ENCODE measurements at regions not wholly inside any gene's neighbourhood (a gene's known extent, or its start where the extent isn't known, plus 50 kb on each side); places are given as distances from the start of the nearest gene placed in this dataset.

DNA sequence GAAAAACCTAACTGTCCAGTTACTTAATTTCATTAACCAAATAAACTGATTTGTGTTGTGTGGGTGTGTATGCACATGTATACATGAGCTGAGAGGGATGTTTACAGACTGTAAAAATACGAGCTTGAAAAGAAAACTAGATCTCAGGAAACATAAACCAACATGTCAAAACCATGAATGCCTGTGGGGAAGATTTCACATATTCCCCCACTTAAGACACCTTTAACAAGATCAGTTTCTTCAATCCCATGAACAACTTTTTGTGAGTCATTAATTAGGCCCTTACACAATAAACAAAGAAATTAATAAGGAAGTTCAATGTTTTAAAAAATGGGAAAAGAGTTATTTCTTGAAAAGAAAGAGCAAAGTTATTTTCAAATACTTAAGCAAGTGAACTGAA lies 170.8 kb downstream of the ZNF674 start:
- Histone ChIP-seq H3K4me3 (ENCODE audit: low read depth in 1 of 2, low read length in 2 of 2) (no peak overlapping the region), H3K9me3 (ENCODE audit: control insufficient read depth in 1 of 2, low read length in 2 of 2) (no peaks in the 10 kb centered on the region), H3K36me3 (ENCODE audit: control insufficient read depth in 1 of 2, insufficient read depth in 2 of 2, low read length in 2 of 2) (no peaks in the 10 kb centered on the region), H3K9ac (ENCODE audit: low read depth in 1 of 2, low read length in 2 of 2) (no peak overlapping the region), H3K27me3 (ENCODE audit: control insufficient read depth in 1 of 2, insufficient read depth in 2 of 2, low read length in 2 of 2) (no peaks in the 10 kb centered on the region), H3K27ac (ENCODE audit: low read depth, low read length) (no peak overlapping the region), H3K4me1 (ENCODE audit: control insufficient read depth in 1 of 2, insufficient read depth in 2 of 2, low read length in 2 of 2) (no peaks in the 10 kb centered on the region)

DNA sequence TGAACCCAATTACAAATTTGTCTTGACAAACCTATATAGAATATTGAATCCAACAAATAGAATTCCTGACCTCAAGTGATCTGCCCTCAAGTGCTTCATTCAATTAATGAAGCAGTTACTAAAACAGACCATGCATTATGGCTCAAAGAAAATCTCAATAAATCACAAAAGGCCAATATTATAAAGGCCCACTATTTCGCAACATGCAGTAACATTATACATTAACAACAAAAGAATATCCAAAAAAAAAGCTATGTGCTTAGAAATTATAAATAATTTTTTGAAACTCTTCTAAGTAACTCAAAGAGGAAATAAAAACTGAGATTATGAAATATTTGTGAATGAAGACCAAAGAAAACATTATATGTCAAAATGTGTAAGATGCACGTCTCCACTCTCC lies 177.7 kb downstream of the ZNF674 start:
- no peaks in the 10 kb centered on the region for H3K27me3 ChIP-seq (ENCODE audit: control insufficient read depth in 1 of 2, insufficient read depth in 2 of 2, low read length in 2 of 2)
- no peaks in the 10 kb centered on the region for H3K9me3 ChIP-seq (ENCODE audit: control insufficient read depth in 1 of 2, low read length in 2 of 2)

DNA sequence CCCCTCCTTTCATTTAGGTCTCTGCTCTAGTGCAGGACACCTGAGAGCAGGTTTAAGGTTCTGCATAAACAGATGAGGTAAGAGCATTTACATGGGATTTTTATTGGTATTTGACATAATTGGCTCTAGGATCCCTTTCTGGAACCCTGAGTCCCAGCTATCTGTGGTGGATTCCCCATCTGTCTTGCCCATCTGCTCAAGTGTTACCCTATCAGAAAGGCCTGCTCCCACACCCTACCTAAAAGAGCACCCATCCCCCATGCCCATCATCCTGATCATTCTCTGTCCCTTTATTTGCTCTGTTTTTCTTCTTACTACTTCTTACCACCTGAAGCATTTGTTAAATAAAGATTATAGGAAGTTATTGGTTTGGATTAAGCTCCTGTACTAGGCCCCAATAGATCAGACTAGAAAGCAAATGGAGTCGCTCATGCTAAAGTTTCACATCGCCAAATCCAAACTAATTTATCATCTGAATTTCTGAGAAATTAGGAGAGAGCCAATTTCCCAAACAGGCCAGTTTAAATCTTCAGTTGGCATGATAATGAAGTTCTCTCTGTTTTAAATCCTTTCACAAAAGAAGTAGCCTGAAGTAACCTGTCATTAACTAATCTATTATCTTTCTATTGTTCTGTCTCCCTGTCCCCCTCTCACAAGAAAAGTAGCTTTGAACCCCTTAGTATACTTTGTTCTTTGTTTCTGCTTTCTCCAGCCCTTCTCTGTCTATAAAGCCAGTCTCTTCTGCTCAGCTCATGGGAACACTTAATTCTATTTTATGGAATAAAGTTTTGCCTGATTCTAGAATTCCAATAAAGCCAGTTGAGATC lies 178.6 kb downstream of the ZNF674 start:
- no peaks in the 10 kb centered on the region for H3K9me3 ChIP-seq (ENCODE audit: control insufficient read depth in 1 of 2, low read length in 2 of 2)
- no peaks in the 10 kb centered on the region for H3K27me3 ChIP-seq (ENCODE audit: control insufficient read depth in 1 of 2, insufficient read depth in 2 of 2, low read length in 2 of 2)
- H3K27ac ChIP-seq (ENCODE audit: low read depth, low read length): no peak overlapping the region
- H3K4me3 ChIP-seq (ENCODE audit: low read depth in 1 of 2, low read length in 2 of 2): no peak overlapping the region
- H3K9ac ChIP-seq (ENCODE audit: low read depth in 1 of 2, low read length in 2 of 2): no peak overlapping the region
- no peaks in the 10 kb centered on the region for H3K4me1 ChIP-seq (ENCODE audit: control insufficient read depth in 1 of 2, insufficient read depth in 2 of 2, low read length in 2 of 2)
- H3K36me3 ChIP-seq (ENCODE audit: control insufficient read depth in 1 of 2, insufficient read depth in 2 of 2, low read length in 2 of 2): no peaks in the 10 kb centered on the region

More for the DNA sequence above, 177.7 kb downstream of the ZNF674 start:
- no peak overlapping the region for H3K27ac ChIP-seq (ENCODE audit: low read depth, low read length)
- no peak overlapping the region for H3K9ac ChIP-seq (ENCODE audit: low read depth in 1 of 2, low read length in 2 of 2)
- no peaks in the 10 kb centered on the region for H3K4me1 ChIP-seq (ENCODE audit: control insufficient read depth in 1 of 2, insufficient read depth in 2 of 2, low read length in 2 of 2)
- H3K4me3 ChIP-seq (ENCODE audit: low read depth in 1 of 2, low read length in 2 of 2): no peak overlapping the region
- H3K36me3 ChIP-seq (ENCODE audit: control insufficient read depth in 1 of 2, insufficient read depth in 2 of 2, low read length in 2 of 2): no peaks in the 10 kb centered on the region

DNA sequence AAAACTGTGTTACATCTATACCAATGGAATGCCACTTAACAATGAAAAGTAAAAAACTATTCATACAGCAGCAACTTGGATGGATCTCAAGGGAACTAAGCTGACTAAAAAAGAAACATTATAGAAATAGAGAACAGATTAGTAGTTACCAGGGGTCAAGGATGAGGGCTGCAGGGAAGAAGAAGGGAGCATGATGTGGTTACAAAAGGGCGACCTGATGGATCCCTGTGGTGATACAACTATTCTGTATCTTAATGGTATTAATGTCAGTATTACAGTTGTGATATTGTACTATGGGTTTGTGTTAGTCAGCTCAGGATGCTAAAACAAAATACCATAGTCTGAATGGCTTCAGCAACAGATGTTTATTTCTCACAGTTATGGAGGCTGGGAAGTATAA lies 190.7 kb downstream of the ZNF674 start:
- Histone ChIP-seq H3K4me3 (ENCODE audit: low read depth in 1 of 2, low read length in 2 of 2) (no peak overlapping the region), H3K27ac (ENCODE audit: low read depth, low read length) (no peak overlapping the region), H3K36me3 (ENCODE audit: control insufficient read depth in 1 of 2, insufficient read depth in 2 of 2, low read length in 2 of 2) (no peaks in the 10 kb centered on the region), H3K9me3 (ENCODE audit: control insufficient read depth in 1 of 2, low read length in 2 of 2) (peaks cover 0 to 4% of the 10 kb centered on the region in 2 donors), H3K9ac (ENCODE audit: low read depth in 1 of 2, low read length in 2 of 2) (no peak overlapping the region), H3K27me3 (ENCODE audit: control insufficient read depth in 1 of 2, insufficient read depth in 2 of 2, low read length in 2 of 2) (no peaks in the 10 kb centered on the region), H3K4me1 (ENCODE audit: control insufficient read depth in 1 of 2, insufficient read depth in 2 of 2, low read length in 2 of 2) (no peaks in the 10 kb centered on the region)

DNA sequence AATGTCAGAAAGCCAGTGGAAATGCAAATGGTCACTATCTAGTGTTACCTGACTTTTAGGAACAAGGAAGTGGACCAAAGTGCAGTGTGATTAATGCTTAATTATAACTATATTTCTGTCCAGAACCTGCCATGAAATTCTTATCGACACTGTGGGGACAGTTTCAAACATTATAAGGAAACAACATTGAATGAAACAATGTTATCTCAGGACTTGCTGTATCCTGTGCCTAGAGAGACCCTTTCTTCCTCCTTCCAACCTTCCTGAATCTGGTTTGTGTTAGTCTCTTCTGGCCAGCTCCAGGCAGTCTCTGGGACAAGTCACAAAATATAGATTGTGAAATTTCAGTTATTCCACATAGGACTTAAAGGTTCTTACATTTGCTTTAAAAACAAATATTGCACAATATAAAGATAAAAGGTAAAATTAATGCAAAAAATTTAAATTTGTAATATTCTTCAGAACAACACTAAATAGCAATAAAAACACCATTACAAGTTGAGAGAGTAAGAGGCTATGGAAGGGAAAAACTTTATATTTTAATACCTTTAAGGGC lies 203.4 kb downstream of the ZNF674 start:
- Histone ChIP-seq H3K36me3 (ENCODE audit: control insufficient read depth in 1 of 2, insufficient read depth in 2 of 2, low read length in 2 of 2) (no peaks in the 10 kb centered on the region), H3K27ac (ENCODE audit: low read depth, low read length) (no peak overlapping the region), H3K4me1 (ENCODE audit: control insufficient read depth in 1 of 2, insufficient read depth in 2 of 2, low read length in 2 of 2) (no peaks in the 10 kb centered on the region), H3K27me3 (ENCODE audit: control insufficient read depth in 1 of 2, insufficient read depth in 2 of 2, low read length in 2 of 2) (no peaks in the 10 kb centered on the region), H3K9me3 (ENCODE audit: control insufficient read depth in 1 of 2, low read length in 2 of 2) (no peaks in the 10 kb centered on the region), H3K9ac (ENCODE audit: low read depth in 1 of 2, low read length in 2 of 2) (no peak overlapping the region), H3K4me3 (ENCODE audit: low read depth in 1 of 2, low read length in 2 of 2) (no peak overlapping the region)

DNA sequence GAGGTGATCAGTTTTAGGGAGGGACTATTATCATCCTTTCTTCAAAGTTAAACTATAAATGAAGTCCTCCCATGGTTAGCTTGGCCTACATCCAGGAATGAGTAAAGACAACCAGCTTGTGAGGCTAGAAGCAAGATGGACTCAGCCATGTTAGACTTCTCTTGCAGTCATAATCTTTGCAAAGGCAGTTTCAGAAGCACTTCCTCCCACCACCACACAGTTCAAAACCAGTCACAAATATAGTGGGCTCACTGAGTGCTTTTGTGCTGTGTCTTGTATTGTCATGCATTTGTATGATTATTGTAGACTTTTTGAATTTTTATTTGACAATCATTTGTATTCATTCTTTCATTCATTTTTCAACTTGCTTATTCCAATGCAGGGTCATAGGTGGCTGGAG lies 204.5 kb downstream of the ZNF674 start:
- no peaks in the 10 kb centered on the region for H3K27me3 ChIP-seq (ENCODE audit: control insufficient read depth in 1 of 2, insufficient read depth in 2 of 2, low read length in 2 of 2)
- no peaks in the 10 kb centered on the region for H3K9me3 ChIP-seq (ENCODE audit: control insufficient read depth in 1 of 2, low read length in 2 of 2)
- H3K9ac ChIP-seq (ENCODE audit: low read depth in 1 of 2, low read length in 2 of 2): no peak overlapping the region
- no peak overlapping the region for H3K4me3 ChIP-seq (ENCODE audit: low read depth in 1 of 2, low read length in 2 of 2)
- H3K27ac ChIP-seq (ENCODE audit: low read depth, low read length): no peak overlapping the region
- H3K4me1 ChIP-seq (ENCODE audit: control insufficient read depth in 1 of 2, insufficient read depth in 2 of 2, low read length in 2 of 2): no peaks in the 10 kb centered on the region
- no peaks in the 10 kb centered on the region for H3K36me3 ChIP-seq (ENCODE audit: control insufficient read depth in 1 of 2, insufficient read depth in 2 of 2, low read length in 2 of 2)

DNA sequence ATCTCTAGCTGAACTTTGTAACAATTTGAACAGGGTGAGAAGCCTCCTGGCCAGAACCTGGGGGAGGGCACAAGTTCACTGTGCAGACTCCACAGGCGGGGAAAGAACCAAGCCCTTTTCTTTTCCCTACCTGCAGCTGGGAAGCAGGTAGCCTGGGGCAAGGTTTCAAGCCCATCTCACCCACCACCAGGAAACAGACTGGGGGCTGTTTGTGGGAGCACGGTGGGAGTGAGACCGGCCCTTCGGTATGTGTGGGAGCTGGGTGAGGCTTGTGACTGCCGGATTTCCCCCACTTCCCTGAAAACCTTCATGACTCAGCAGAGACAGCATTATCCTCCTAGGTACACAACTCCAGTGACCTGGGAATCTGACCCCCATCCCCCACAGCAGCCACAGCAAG lies 211.7 kb downstream of the ZNF674 start:
- Histone ChIP-seq H3K4me1 (ENCODE audit: control insufficient read depth in 1 of 2, insufficient read depth in 2 of 2, low read length in 2 of 2) (no peaks in the 10 kb centered on the region), H3K36me3 (ENCODE audit: control insufficient read depth in 1 of 2, insufficient read depth in 2 of 2, low read length in 2 of 2) (no peaks in the 10 kb centered on the region), H3K9ac (ENCODE audit: low read depth in 1 of 2, low read length in 2 of 2) (no peak overlapping the region), H3K9me3 (ENCODE audit: control insufficient read depth in 1 of 2, low read length in 2 of 2) (no peaks in the 10 kb centered on the region), H3K27me3 (ENCODE audit: control insufficient read depth in 1 of 2, insufficient read depth in 2 of 2, low read length in 2 of 2) (no peaks in the 10 kb centered on the region), H3K4me3 (ENCODE audit: low read depth in 1 of 2, low read length in 2 of 2) (no peak overlapping the region), H3K27ac (ENCODE audit: low read depth, low read length) (no peak overlapping the region)

DNA sequence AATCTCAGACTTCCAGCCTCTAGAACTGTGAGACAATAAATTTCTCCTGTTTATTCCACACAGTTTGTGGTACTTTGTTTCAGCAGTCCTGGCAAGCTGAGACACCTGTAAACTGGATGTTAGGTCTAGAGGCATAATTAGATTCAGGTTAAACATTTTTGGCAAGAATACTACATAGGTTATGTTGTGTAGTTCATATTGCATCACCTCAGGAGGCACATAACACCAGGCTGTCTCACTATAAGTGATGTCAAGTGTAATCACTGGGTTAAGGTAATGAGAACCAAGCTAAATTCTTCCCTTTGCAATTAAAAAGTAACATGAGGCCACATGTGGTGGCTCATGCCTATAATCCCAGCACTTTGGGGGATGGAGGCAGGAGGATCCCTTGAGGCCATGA lies 214.2 kb downstream of the ZNF674 start:
- Histone ChIP-seq H3K27ac (ENCODE audit: low read depth, low read length) (no peak overlapping the region), H3K9me3 (ENCODE audit: control insufficient read depth in 1 of 2, low read length in 2 of 2) (no peaks in the 10 kb centered on the region), H3K36me3 (ENCODE audit: control insufficient read depth in 1 of 2, insufficient read depth in 2 of 2, low read length in 2 of 2) (no peaks in the 10 kb centered on the region), H3K4me3 (ENCODE audit: low read depth in 1 of 2, low read length in 2 of 2) (no peak overlapping the region), H3K4me1 (ENCODE audit: control insufficient read depth in 1 of 2, insufficient read depth in 2 of 2, low read length in 2 of 2) (peaks cover 4 to 5% of the 10 kb centered on the region in 2 donors), H3K27me3 (ENCODE audit: control insufficient read depth in 1 of 2, insufficient read depth in 2 of 2, low read length in 2 of 2) (no peaks in the 10 kb centered on the region), H3K9ac (ENCODE audit: low read depth in 1 of 2, low read length in 2 of 2) (no peak overlapping the region)

DNA sequence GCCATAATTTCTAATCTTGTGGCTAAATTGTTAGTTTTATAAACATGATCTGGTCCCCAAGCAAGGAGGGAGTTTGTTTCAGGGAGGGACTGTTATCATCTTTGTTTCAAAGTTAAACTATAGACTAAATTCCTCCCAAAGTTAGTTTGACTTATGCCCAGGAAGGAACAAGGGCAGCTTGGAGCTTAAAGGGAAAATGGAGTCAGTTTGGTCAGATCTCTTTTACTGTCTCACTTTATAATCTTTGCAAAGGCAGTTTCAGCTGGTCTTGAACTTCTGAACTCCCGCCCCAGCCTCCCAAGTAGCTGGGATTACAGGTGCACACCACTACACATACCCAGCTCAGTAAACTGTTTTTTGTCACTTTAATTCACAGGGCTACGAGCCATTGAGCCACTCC lies 214.7 kb downstream of the ZNF674 start:
- Histone ChIP-seq H3K9ac (ENCODE audit: low read depth in 1 of 2, low read length in 2 of 2) (no peak overlapping the region), H3K4me3 (ENCODE audit: low read depth in 1 of 2, low read length in 2 of 2) (no peak overlapping the region), H3K36me3 (ENCODE audit: control insufficient read depth in 1 of 2, insufficient read depth in 2 of 2, low read length in 2 of 2) (no peaks in the 10 kb centered on the region), H3K4me1 (ENCODE audit: control insufficient read depth in 1 of 2, insufficient read depth in 2 of 2, low read length in 2 of 2) (peaks cover 8 to 9% of the 10 kb centered on the region in 2 donors), H3K27ac (ENCODE audit: low read depth, low read length) (no peak overlapping the region), H3K9me3 (ENCODE audit: control insufficient read depth in 1 of 2, low read length in 2 of 2) (no peaks in the 10 kb centered on the region), H3K27me3 (ENCODE audit: control insufficient read depth in 1 of 2, insufficient read depth in 2 of 2, low read length in 2 of 2) (no peaks in the 10 kb centered on the region)

DNA sequence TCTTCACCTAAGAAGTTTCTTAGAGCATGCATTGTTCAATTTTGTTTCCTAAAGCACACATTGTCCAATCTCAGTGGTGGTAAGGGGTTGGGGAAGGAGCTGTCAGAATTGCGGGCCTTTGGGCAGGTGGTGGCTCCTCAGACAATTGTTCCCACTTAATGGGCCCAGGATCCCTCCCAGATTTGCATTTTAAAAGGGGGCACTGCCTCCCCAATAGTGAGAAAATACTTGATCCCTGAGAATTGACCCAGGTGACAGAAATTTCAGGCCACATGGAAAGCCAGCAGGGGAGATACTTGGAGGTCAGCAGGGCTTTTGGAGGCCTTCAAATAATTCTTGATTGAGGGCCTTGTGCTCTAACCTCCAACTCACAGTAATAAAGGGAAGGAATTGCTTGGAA lies 217.1 kb downstream of the ZNF674 start:
- no peak overlapping the region for H3K9ac ChIP-seq (ENCODE audit: low read depth in 1 of 2, low read length in 2 of 2)
- H3K9me3 ChIP-seq (ENCODE audit: control insufficient read depth in 1 of 2, low read length in 2 of 2): no peaks in the 10 kb centered on the region
- H3K27ac ChIP-seq (ENCODE audit: low read depth, low read length): no peak overlapping the region
- no peak overlapping the region for H3K4me3 ChIP-seq (ENCODE audit: low read depth in 1 of 2, low read length in 2 of 2)
- no peaks in the 10 kb centered on the region for H3K36me3 ChIP-seq (ENCODE audit: control insufficient read depth in 1 of 2, insufficient read depth in 2 of 2, low read length in 2 of 2)
- H3K27me3 ChIP-seq (ENCODE audit: control insufficient read depth in 1 of 2, insufficient read depth in 2 of 2, low read length in 2 of 2): no peaks in the 10 kb centered on the region
- peaks cover 9 to 14% of the 10 kb centered on the region in 2 donors for H3K4me1 ChIP-seq (ENCODE audit: control insufficient read depth in 1 of 2, insufficient read depth in 2 of 2, low read length in 2 of 2)
